HG02678 (cell line): ENCODE measurements at regions not wholly inside any gene's neighbourhood (a gene's known extent, or its start where the extent isn't known, plus 50 kb on each side); places are given as distances from the start of the nearest gene placed in this dataset.
"Not testable (repeated sequence)": the region's sequence is repeated elsewhere in the genome, so short reads cannot be mapped to it uniquely, and the experiment has no call there.

Experiments
- ATAC-seq: cut with Tn5 transposase; IDR thresholded peaks from one replicate; pipeline ENCODE4 v1.9.1; 2021; ENCODE audit warnings: mild to moderate bottlenecking, moderate library complexity; ENCODE audit not compliant: unreplicated experiment

- ATAC-seq = peak; percentile 80
Observed at GRCh38 chr12:76183459-76184186, 99.1 kb upstream of the NAP1L1 start.

- no peak for ATAC-seq
Observed at GRCh38 chr12:76180401-76181277, 96.2 kb upstream of the NAP1L1 start.

- ATAC-seq = no peak
Observed at GRCh38 chr12:76178452-76178851, 94.0 kb upstream of the NAP1L1 start.

GRCh38 chr12:76177821-76178220, 93.3 kb upstream of the NAP1L1 start:
- ATAC-seq = no peak

GRCh38 chr12:76176940-76177339, 92.5 kb upstream of the NAP1L1 start:
- ATAC-seq = no peak

GRCh38 chr12:76175946-76176345, 91.5 kb upstream of the NAP1L1 start:
- not testable (repeated sequence) for ATAC-seq

- no peak for ATAC-seq
Observed at GRCh38 chr12:76173756-76174155, 89.3 kb upstream of the NAP1L1 start.

GRCh38 chr12:76158518-76159321, 74.2 kb upstream of the NAP1L1 start:
- peak; percentile 97 for ATAC-seq

- no peak for ATAC-seq
Observed at GRCh38 chr12:76156726-76157125, 72.2 kb upstream of the NAP1L1 start.

- no peak for ATAC-seq
Observed at GRCh38 chr12:76156314-76156713, 71.8 kb upstream of the NAP1L1 start.

GRCh38 chr12:76155157-76155670, 70.7 kb upstream of the NAP1L1 start:
- ATAC-seq = no peak

GRCh38 chr12:76153616-76154015, 69.1 kb upstream of the NAP1L1 start:
- no peak for ATAC-seq

- peak; percentile 89 for ATAC-seq
Observed at GRCh38 chr12:76152181-76152807, 67.8 kb upstream of the NAP1L1 start.

- ATAC-seq = peak; percentile 16
Observed at GRCh38 chr12:76144245-76144549, 59.7 kb upstream of the NAP1L1 start.

GRCh38 chr12:76143343-76144244, 59.1 kb upstream of the NAP1L1 start:
- ATAC-seq = peak; percentile 99

GRCh38 chr12:76142305-76142704, 57.8 kb upstream of the NAP1L1 start:
- ATAC-seq = no peak

- ATAC-seq = no peak
Observed at GRCh38 chr12:76138656-76139055, 54.2 kb upstream of the NAP1L1 start.

GRCh38 chr12:76137606-76138005, 53.1 kb upstream of the NAP1L1 start:
- no peak for ATAC-seq

GRCh38 chr12:76135456-76135855, 51.0 kb upstream of the NAP1L1 start:
- no peak for ATAC-seq
